Caki2 (cell line): ENCODE measurements at regions not wholly inside any gene's neighbourhood (a gene's known extent, or its start where the extent isn't known, plus 50 kb on each side); places are given as distances from the start of the nearest gene placed in this dataset.

Source experiments
- DNase-seq: peaks from one replicate; pipeline ENCODE4 v3.0.0-alpha.2; 2015; ENCODE audit warnings: low read depth
- in situ Hi-C: cut with HindIII; loops from 2 replicates; pipeline ENCODE4 v1.10.0; 2016; ENCODE audit warnings: low sequenced_read_pairs, low pct_unique_long_range_greater_than_20kb, mixed read lengths

DNA sequence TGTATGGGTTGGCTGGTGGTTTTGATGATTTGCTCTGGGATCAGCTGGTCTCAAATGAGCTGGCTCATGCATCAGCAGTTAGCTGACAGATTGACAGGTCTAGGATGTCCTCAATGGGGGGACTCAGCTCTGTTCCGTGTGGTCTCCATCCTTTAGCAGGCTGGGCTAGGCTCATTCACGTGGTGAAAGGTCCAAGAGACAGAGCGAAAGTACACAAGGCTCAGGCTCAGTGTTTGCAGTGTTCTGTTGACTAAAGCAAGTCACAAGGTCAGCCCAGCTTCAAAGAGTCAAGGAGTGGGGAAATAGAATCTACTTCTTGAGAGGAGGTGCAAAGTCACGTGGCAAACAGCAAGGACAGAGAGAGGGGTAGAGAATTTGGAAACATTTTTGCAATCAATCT is 126.5 kb upstream of the CMC1 start:
- in situ Hi-C loops = no loop called here
- DNase-seq = no peak

DNA sequence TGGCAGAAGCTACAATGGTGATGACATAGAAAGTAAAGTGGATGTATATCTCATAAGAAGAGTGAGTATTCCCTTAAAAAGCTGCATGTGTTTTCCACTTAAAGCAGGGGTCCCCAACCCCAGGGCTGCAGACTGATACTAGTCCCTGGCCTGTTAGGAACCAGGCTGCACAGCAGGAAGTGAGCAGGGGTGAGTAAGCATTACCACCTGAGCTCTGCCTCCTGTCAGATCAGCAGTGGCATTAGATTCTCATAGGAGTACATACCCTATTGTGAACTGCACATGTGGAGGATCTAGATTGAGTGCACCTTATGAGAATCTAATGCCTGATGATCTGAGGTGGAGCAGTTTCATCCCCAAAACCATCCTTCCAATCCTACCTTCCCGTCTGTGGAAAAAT is 126.1 kb upstream of the CMC1 start:
- DNase-seq = no peak
- in situ Hi-C loops = no loop called here

GRCh38 chr3:28117598-28117997 is 123.8 kb upstream of the CMC1 start:
- in situ Hi-C loops = no loop called here
- DNase-seq = no peak

DNA sequence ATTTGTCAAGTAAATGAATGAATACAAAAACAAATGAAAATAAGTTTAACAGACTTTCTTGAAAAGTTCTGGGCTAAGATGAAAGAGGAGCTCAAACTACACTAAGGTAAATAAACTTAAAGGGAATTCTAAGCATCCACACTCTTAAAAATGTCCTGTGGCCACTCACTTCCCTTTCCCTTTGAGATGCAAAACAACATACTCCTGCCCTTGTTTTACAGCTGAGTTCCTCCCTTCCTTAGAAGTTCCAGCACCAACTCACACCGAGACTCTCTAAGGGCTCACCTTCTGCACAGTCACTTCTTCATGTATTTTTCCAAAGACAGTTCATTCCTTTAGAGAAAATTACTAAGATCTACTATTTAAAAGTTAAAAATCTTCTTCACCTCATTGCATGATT is 123.3 kb upstream of the CMC1 start:
- no peak for DNase-seq
- in situ Hi-C loops = no loop called here

GRCh38 chr3:28122227-28122626 is 119.2 kb upstream of the CMC1 start:
- in situ Hi-C loops = no loop called here
- DNase-seq = no peak

- no peak for DNase-seq
- in situ Hi-C loops = no loop called here
These were observed 116.5 kb upstream of the CMC1 start for GRCh38 chr3:28124882-28125281.

DNA sequence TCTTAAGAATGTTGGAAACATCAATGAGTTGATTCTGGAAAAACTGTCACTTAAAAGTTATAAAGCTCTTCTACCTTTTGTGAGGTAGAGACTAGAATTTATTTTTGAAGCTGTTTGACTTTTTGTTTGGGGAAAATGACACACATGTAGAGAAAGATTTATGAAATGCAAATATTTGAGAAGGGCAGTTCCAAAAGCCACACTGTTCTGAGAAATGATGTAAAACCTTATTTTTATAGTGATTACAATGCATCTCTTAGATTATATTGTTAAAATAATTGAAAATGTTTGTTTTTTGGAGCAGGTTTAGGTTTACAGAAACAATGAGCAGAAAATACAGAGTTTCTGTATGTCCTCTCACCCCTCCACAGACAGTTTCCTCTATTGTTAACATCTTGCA is 116.1 kb upstream of the CMC1 start:
- in situ Hi-C loops = no loop called here
- no peak for DNase-seq

GRCh38 chr3:28130836-28131235 is 110.6 kb upstream of the CMC1 start:
- in situ Hi-C loops = no loop called here

DNA sequence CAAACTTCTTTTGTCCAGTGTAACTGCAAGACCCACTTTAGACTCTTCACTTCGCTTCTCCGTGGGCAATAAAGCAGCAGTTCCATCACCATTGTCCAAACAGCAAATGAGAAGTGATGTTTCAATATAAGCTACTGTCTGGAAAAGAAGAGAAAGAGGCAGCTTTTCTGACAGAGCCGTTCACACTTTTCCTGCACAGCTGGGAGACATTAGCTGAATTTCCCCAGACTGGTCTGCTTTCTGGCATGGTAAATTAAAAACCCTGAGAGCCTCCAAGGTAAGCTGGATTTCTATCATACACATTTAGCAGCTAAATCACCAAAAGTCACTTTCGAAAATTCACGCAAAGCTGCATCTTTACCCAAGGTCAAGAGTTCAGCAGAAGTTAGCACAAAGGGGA is 108.5 kb upstream of the CMC1 start:
- in situ Hi-C loops = no loop called here
- DNase-seq = no peak

More at GRCh38 chr3:28130836-28131235, 110.6 kb upstream of the CMC1 start:
- DNase-seq = no peak

GRCh38 chr3:28134198-28134597 is 107.2 kb upstream of the CMC1 start:
- in situ Hi-C loops = no loop called here
- no peak for DNase-seq

DNA sequence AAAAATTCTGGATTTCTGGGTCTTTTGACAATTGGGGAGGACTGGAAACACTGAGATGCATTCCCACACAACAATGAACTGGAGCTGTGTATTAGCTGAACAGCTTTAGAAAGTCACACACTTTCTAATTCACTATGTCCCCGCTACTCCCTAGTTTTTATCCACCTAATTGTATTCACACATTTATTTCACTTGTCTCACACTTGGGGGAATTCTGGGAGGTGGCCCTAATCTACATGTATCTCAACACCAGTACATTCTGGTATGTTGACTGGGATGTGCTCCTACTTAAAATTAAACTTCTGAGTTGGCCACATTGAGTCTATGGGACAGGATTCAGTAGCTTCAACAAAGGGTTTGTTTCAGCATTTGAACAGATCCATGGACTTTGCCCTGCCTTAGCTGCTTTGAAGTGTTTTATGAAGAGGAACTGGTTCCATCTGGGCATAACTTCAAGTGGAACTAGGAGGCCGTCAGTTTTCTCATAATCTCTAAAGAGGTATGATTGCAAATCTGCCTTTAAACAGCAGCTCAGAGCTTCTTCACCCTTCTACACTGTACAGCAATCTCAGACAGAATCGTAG is 106.5 kb upstream of the CMC1 start:
- in situ Hi-C loops = no loop called here
- DNase-seq = no peak

GRCh38 chr3:28136607-28137216 is 104.7 kb upstream of the CMC1 start:
- in situ Hi-C loops = no loop called here
- DNase-seq = no peak

- no peak for DNase-seq
- in situ Hi-C loops = no loop called here
These were observed 103.3 kb upstream of the CMC1 start for GRCh38 chr3:28138043-28138610.

DNA sequence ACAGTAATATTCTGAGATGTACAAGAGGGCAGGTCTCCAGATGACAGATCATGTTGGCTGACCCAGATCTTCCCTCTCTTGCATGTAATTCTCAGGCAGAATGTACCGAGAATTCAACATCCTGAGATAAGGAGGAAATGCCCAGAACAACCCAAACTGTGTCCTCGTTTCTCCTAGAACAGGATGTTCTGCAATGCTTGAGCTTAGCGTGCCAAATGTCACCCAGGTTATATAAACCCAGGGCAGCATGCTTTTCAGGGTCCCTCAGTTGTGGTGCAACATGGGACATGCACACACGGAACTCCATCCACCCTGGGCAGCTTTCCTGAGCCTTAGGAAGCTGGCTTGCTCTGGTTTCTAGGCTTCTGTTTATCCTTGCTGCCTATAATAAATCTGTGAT is 102.1 kb upstream of the CMC1 start:
- no peak for DNase-seq
- in situ Hi-C loops = no loop called here

DNA sequence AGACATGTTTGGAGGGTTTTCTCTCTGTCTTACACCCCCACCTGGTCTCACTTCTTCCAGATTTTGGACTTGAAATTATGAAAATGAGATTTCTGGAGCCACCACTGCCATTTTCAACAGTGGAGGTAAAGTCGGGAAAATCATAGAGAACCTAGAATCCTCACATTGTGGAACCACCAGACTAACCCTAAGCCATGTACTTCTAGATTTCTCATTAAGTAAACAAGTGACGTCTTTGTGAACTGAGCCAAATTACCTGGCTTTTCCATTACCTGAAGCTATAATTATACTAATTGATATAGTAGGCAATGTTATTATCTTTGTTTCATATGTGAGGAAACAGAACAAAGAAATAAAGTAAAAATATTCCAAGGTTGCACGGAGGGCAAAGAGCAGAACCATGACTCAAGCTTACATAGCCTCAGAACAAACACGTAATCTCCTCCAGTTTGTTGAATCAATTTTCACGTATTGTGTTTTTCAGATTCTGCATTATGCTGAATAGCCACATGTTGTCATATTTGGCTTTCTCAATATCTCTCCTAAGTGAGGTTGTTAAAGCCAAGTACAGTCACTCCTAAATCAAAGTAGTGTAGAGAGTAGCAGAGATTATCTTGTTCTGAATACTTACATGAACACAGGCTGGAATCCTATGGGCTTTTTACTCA is 101.3 kb upstream of the CMC1 start:
- DNase-seq = no peak
- in situ Hi-C loops = no loop called here

DNA sequence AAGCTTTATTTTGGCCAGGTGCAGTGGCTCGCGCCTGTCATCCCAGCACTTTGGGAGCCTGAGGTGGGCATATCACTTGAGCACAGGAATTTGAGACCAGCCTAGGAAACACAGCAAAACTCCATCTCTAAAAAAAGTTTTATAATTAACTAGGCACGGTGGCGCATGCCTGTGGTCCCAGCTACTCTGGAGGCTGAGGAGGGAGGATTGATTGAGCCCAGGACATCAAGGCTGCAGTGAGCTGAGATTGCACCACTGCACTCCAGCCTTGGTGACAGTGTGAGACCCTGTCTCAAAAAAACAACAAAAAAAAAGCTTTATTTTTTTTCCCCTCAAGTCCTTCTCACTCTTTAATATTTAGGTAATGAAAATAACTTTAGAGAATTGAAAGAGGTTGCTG is 100.8 kb upstream of the CMC1 start:
- no peak for DNase-seq
- in situ Hi-C loops = no loop called here

DNA sequence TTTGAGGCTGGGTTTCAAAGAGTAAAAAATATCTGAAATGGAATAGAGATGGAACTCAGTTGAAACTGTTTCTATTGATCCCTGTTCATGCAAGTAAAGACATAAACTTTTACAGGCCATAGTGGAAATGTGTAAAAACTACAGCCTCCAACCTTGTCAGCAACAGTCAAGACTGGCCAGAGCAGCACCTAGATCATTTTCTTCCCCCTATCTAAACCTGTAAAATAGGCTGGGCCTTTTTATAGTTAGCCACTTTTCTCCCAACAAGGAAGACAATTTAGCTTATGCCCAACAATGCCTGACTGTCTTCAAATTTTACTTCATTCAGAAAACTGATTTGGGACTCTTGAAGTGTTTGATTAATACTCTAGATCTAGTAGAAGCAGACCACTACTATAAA is 91.5 kb upstream of the CMC1 start:
- in situ Hi-C loops = no loop called here
- no peak for DNase-seq

- in situ Hi-C loops = no loop called here
These were observed 90.8 kb upstream of the CMC1 start for GRCh38 chr3:28150465-28151206.

DNA sequence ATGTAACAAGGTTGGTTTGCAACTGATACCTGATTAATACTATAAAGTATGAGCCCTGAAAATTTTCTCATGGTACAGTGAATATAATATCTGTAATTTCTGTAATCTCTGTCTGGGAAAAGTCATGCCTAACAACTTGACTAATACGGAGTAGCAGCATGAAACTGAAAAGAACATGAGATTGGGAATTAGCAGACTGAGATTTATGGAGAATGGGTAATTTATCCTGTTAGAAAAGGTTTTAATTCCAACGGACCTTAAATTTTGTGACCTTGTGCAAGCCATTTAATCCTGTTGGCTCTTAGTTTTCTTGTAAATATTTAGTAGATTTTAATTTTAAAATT is 90.2 kb upstream of the CMC1 start:
- no peak for DNase-seq
- in situ Hi-C loops = no loop called here

More at GRCh38 chr3:28150465-28151206, 90.8 kb upstream of the CMC1 start:
- no peak for DNase-seq
